Lower leg skin (tissue), 3 donors: ENCODE measurements at regions not wholly inside any gene's neighbourhood (a gene's known extent, or its start where the extent isn't known, plus 50 kb on each side); places are given as distances from the start of the nearest gene placed in this dataset.

Experiments
- POLR2A ChIP-seq, 2 donors: fragments of 450-650 bp; IDR thresholded peaks; one replicate each; pipeline ENCODE4 v1.6.1; 2016 to 2017; ENCODE audit warnings: antibody characterized with exemption in 2 of 2, mild to moderate bottlenecking in 1 of 2, moderate library complexity in 1 of 2
- TF ChIP-seq, protein P1 (sequence below), 3 donors: fragments of 450-650 bp; IDR thresholded peaks; one replicate each; pipeline ENCODE4 v1.5.1; 2016; ENCODE audit warnings: antibody characterized with exemption in 3 of 3, mild to moderate bottlenecking in 3 of 3, moderate library complexity in 2 of 3

DNA sequence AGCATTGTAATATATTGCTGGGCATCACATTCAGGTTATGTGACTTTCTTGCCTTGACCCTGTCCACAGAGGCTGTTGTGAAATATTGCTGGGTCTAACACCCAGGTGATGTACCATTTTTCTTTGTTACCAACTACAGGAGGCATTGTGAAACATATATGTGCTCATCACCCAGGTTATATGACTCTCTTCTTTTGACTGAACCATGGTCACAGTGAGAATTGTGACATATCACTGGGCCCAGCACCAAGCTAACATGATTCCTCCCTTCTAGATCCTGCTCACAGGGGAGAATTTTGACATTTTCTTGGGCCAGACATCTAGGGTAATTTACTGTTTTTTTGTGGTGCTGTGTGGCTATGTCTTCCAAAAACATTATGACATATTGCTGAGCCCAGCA is 326.7 kb downstream of the RPS4Y2 start:
- TF ChIP-seq, protein P1, sequence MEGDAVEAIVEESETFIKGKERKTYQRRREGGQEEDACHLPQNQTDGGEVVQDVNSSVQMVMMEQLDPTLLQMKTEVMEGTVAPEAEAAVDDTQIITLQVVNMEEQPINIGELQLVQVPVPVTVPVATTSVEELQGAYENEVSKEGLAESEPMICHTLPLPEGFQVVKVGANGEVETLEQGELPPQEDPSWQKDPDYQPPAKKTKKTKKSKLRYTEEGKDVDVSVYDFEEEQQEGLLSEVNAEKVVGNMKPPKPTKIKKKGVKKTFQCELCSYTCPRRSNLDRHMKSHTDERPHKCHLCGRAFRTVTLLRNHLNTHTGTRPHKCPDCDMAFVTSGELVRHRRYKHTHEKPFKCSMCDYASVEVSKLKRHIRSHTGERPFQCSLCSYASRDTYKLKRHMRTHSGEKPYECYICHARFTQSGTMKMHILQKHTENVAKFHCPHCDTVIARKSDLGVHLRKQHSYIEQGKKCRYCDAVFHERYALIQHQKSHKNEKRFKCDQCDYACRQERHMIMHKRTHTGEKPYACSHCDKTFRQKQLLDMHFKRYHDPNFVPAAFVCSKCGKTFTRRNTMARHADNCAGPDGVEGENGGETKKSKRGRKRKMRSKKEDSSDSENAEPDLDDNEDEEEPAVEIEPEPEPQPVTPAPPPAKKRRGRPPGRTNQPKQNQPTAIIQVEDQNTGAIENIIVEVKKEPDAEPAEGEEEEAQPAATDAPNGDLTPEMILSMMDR (IDR thresholded peaks at IDR 0.05): no peak
- no peak for TF ChIP-seq POLR2A (IDR thresholded peaks at IDR 0.05)
